Keratinocyte (primary cell): ENCODE measurements at regions not wholly inside any gene's neighbourhood (a gene's known extent, or its start where the extent isn't known, plus 50 kb on each side); places are given as distances from the start of the nearest gene placed in this dataset.

Experiments used
- DNase-seq: peaks from one replicate; pipeline ENCODE4 v3.0.0-alpha.2; 2011; ENCODE audit warnings: low read depth, missing footprints, low spot score
- FAIRE-seq: peaks from 2 replicates; lab custom pipeline; 2011; peaks lifted over from hg19 to GRCh38; lab: Jason Lieb, UNC
- H2AFZ ChIP-seq: 2 replicates; pipeline ENCODE4 v1.6.0; 2012; ENCODE audit warnings: low read length, control low read depth, inconsistent platforms; ENCODE audit not compliant: control insufficient read depth
- H3K27ac ChIP-seq: 2 replicates; pipeline ENCODE4 v1.5.1; 2011; ENCODE audit warnings: low read length; ENCODE audit not compliant: control insufficient read depth, insufficient read depth
- H3K27me3 ChIP-seq: 3 replicates; pipeline ENCODE4 v1.6.0; 2011; ENCODE audit warnings: low read length; ENCODE audit not compliant: control insufficient read depth, insufficient read depth; ENCODE audit errors: extremely low read depth
- H3K36me3 ChIP-seq, 2 experiments: 2 replicates in 1 of 2; 3 replicates in 1 of 2; pipeline ENCODE4 v1.5.1; 2011; ENCODE audit warnings: low read length in 2 of 2, mild to moderate bottlenecking in 1 of 2; ENCODE audit not compliant: control insufficient read depth in 2 of 2, insufficient read depth in 2 of 2; ENCODE audit errors: extremely low read depth in 1 of 2
- H3K4me1 ChIP-seq: 3 replicates; pipeline ENCODE4 v1.5.1; 2011; ENCODE audit warnings: low read length; ENCODE audit not compliant: control insufficient read depth, insufficient read depth; ENCODE audit errors: extremely low read depth
- H3K4me2 ChIP-seq: 3 replicates; pipeline ENCODE4 v1.6.0; 2011; ENCODE audit warnings: low read depth, low read length; ENCODE audit not compliant: control insufficient read depth, insufficient read depth; ENCODE audit errors: extremely low read depth
- H3K4me3 ChIP-seq, 3 experiments: fragments of 200-600 bp in 1 of 3; sonication (generic) in 1 of 3; 2 replicates in 2 of 3; 3 replicates in 1 of 3; pipeline ENCODE4 v1.5.1; 2011 to 2016; ENCODE audit warnings: low read length in 3 of 3, mild to moderate bottlenecking in 3 of 3, control low read depth in 2 of 3, inconsistent platforms in 1 of 3, low read depth in 1 of 3, mixed read lengths in 1 of 3, mixed run types in 1 of 3, moderate library complexity in 1 of 3; ENCODE audit not compliant: control insufficient read depth in 2 of 3, insufficient read depth in 2 of 3; ENCODE audit errors: extremely low read depth in 1 of 3
- H3K79me2 ChIP-seq: 2 replicates; pipeline ENCODE4 v1.6.0; 2012; ENCODE audit warnings: low read length; ENCODE audit not compliant: control insufficient read depth, insufficient read depth
- H3K9ac ChIP-seq: 3 replicates; pipeline ENCODE4 v1.6.0; 2011; ENCODE audit warnings: low read length; ENCODE audit not compliant: control insufficient read depth, insufficient read depth; ENCODE audit errors: extremely low read depth
- H3K9me1 ChIP-seq: 3 replicates; pipeline ENCODE4 v1.6.0; 2011; ENCODE audit warnings: low read length; ENCODE audit not compliant: control insufficient read depth, insufficient read depth; ENCODE audit errors: extremely low read depth
- H3K9me3 ChIP-seq: 2 replicates; pipeline ENCODE4 v1.5.1; 2012; ENCODE audit warnings: low read depth, low read length; ENCODE audit not compliant: control insufficient read depth
- H4K20me1 ChIP-seq: 3 replicates; pipeline ENCODE4 v1.6.0; 2011; ENCODE audit warnings: low read length; ENCODE audit not compliant: control insufficient read depth, insufficient read depth; ENCODE audit errors: extremely low read depth
- CTCF ChIP-seq, 3 experiments: IDR thresholded peaks in 1 of 3; conservative IDR thresholded peaks in 1 of 3; optimal IDR thresholded peaks in 1 of 3; 2 replicates in 2 of 3; 3 replicates in 1 of 3; pipeline versions ENCODE3 to v1.5.1; 2011; ENCODE audit warnings: low read length in 3 of 3, mild to moderate bottlenecking in 3 of 3, moderate library complexity in 2 of 3, control low read depth in 1 of 3, inconsistent platforms in 1 of 3; ENCODE audit not compliant: insufficient read depth in 2 of 3; ENCODE audit errors: extremely low read depth in 1 of 3
- EZH2 ChIP-seq: IDR thresholded peaks from one replicate; pipeline ENCODE4 v1.6.1; 2012; ENCODE audit warnings: inconsistent platforms, mild to moderate bottlenecking, low read length, moderate library complexity
- dilution Hi-C: fragments of 300-500 bp; cut with MboI; formaldehyde crosslinking; loops from one replicate; pipeline ENCODE4 v1.7.0; 2020; ENCODE audit warnings: low sequenced_read_pairs; ENCODE audit not compliant: extremely low pct_ligation_motif_present

- TF ChIP-seq CTCF (optimal IDR thresholded peaks at IDR 0.05 in 1 of 3, IDR thresholded peaks at IDR 0.05 in 1 of 3, conservative IDR thresholded peaks at IDR 0.05 in 1 of 3; ENCODE audit: extremely low read depth in 1 of 3, insufficient read depth in 2 of 3, low read length in 3 of 3) = no peak
- no peak for TF ChIP-seq EZH2
- Histone ChIP-seq H3K27me3 (no peaks in the 10 kb centered on the region), H3K4me2 (no peak overlapping the region), H3K36me3 (no peaks in the 10 kb centered on the region), H3K4me3 (no peak overlapping the region), H3K4me1 (no peaks in the 10 kb centered on the region), H2AFZ (no peak overlapping the region), H3K9me3 (no peaks in the 10 kb centered on the region), H3K9me1 (no peaks in the 10 kb centered on the region), H3K27ac (no peak overlapping the region), H3K79me2 (no peaks in the 10 kb centered on the region), H4K20me1 (no peaks in the 10 kb centered on the region), H3K9ac (no peak overlapping the region)
- DNase-seq = no peak
- dilution Hi-C loops = no loop called here
- FAIRE-seq = no peak
Observed at GRCh38 chr6:10071631-10072220, 343.1 kb downstream of the TFAP2A start.

- no peaks in the 10 kb centered on the region for H4K20me1 ChIP-seq
- no peak overlapping the region for H3K4me2 ChIP-seq
- FAIRE-seq (no peak), DNase-seq (no peak)
- H3K9ac ChIP-seq = no peak overlapping the region
- no peaks in the 10 kb centered on the region for H3K9me3 ChIP-seq
- dilution Hi-C loops = no loop called here
- H3K4me1 ChIP-seq = no peaks in the 10 kb centered on the region
- H3K4me3 ChIP-seq = no peak overlapping the region
- TF ChIP-seq EZH2 (no peak), CTCF (optimal IDR thresholded peaks at IDR 0.05 in 1 of 3, IDR thresholded peaks at IDR 0.05 in 1 of 3, conservative IDR thresholded peaks at IDR 0.05 in 1 of 3; ENCODE audit: extremely low read depth in 1 of 3, insufficient read depth in 2 of 3, low read length in 3 of 3) (no peak)
- no peaks in the 10 kb centered on the region for H3K9me1 ChIP-seq
- H3K36me3 ChIP-seq = no peaks in the 10 kb centered on the region
- no peaks in the 10 kb centered on the region for H3K27me3 ChIP-seq
- H3K27ac ChIP-seq = no peak overlapping the region
- H2AFZ ChIP-seq = no peak overlapping the region
- H3K79me2 ChIP-seq = no peaks in the 10 kb centered on the region
Observed at GRCh38 chr6:10060004-10060403, 354.9 kb downstream of the TFAP2A start.
